CD4-positive, alpha-beta T cell treated with Interleukin-15 for 1 hour (primary cell): ENCODE measurements at regions not wholly inside any gene's neighbourhood (a gene's known extent, or its start where the extent isn't known, plus 50 kb on each side); places are given as distances from the start of the nearest gene placed in this dataset.
"Not testable (repeated sequence)": the region's sequence is repeated elsewhere in the genome, so short reads cannot be mapped to it uniquely, and the experiment has no call there.

Experiments used
- DNase-seq: peaks from one replicate; pipeline ENCODE4 v3.0.0-alpha.2; 2020

GRCh38 chr6:103113416-103113815 is 1719.9 kb downstream of the GRIK2 start:
- no peak for DNase-seq

DNA sequence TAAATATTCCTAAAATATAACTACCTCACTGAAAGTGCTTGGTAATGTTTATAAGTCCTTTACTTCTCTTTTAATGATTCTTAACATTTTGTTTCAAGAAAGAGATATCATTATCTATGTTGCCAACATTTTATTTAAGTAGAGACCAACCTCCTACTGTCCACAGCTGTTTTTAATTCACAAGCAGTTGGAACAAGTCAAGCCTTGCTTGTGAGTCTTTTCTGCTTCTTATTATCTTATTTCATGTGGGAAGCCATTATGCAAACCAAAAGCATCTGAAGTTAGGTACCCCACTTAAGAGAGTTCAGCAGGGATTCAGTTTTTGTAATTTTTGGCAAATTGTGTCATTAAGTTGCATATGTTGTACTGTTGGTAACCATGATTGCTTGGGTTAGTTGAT is 1714.5 kb downstream of the GRIK2 start:
- DNase-seq: no peak

DNA sequence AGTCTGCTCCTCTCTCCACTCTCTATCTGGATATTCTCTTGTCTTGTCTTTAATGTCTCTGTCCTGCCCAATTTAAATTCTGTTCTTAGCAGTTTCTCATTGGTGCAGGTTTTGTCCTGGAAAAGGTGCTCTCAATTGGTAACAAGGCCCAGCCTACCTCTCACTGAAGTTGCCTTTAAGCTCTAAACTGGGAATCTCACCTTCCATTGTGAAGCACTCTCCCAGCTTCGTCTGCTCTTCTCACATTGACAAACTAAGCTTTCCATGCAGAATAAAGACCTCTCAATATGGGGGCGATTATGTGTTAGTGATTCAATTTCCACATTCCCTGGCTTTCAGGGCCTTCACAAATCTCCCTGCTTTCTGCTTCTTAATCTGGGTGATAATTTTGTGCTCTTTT is 1712.2 kb downstream of the GRIK2 start:
- DNase-seq: no peak

GRCh38 chr6:103101267-103101666 is 1707.8 kb downstream of the GRIK2 start:
- no peak for DNase-seq

GRCh38 chr6:103092414-103092813 is 1698.9 kb downstream of the GRIK2 start:
- DNase-seq: not testable (repeated sequence)

GRCh38 chr6:103085801-103086200 is 1692.3 kb downstream of the GRIK2 start:
- no peak for DNase-seq

- no peak for DNase-seq
Observed at GRCh38 chr6:103081876-103082630, 1688.5 kb downstream of the GRIK2 start.

- no peak for DNase-seq
Observed at GRCh38 chr6:103081126-103081525, 1687.6 kb downstream of the GRIK2 start.

- no peak for DNase-seq
Observed at GRCh38 chr6:103080497-103080896, 1687.0 kb downstream of the GRIK2 start.

DNA sequence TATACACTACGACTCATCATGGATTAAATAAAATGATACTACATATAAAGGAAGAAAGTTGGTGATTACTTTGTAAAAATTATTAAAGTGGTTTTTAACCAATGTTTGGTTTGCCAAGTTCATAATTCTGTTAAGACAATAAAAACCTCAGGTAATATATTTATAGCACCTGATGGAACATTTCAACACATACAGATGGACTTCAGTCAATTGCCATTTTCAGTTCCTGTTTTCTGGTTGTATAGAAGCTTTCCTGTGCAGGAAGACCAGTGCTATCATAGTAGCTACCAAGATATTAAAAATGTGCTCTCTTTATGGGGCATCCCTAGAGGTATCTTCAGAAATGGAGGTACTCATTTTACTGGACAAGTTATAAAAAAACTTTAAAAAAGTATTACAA is 1686.4 kb downstream of the GRIK2 start:
- no peak for DNase-seq

GRCh38 chr6:103062136-103062535 is 1668.6 kb downstream of the GRIK2 start:
- DNase-seq: no peak

DNA sequence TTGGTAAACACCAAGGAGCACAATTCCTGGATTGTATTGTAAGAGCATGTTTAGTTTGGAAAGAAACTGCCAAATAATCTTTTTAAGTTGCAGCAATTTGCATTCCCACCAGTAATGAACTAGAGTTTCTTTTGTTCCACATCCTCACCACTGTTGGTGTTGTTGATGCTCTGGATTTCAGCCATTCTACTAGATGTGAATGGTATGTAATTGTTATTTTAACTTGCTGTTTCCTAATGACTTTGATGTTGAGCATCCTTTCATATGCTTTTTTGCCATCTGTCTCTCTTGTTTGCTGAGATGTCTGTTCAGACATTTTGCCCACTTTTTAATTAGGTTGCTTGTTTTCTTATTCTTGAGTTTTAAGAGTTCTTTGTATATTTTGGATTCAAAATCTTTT is 1654.1 kb downstream of the GRIK2 start:
- no peak for DNase-seq

DNA sequence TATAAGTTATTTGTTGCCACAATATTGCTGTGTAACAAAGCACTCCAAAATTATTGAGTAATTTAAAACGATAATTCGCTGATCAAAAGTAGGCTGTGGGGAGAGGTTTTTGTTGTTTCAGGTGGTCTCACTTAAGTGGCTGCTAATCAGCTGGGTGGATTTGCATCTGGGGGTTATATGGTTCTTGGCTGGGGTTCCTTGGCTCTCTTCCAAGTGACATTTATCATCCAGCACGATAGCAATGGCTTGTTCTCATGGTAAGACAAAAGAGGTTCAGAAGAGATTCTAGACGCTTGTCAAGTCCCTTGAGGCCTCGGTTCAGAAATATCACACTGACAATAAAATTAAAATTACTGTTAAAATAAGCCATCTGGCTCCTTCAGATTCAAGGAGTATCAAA is 1648.8 kb downstream of the GRIK2 start:
- DNase-seq: no peak

DNA sequence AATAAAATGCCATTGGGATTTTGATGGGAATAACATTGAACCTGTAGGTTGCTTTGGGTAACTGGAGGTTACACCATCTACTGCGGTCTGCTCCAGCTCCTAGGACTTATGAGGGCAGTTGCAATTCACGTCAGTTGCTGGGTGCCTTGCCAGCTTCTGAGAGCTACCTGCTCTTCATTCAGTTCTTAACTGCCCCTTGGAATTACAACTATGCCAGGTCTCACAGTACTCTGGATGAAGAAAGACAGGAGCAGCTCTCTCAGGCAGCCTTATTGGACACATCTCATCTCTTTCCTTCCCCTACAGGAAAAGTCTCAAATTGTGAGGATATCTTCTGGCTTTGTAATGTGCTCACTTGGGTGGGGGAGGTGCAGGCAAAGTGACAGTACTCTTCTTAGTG is 1643.3 kb downstream of the GRIK2 start:
- DNase-seq: no peak

GRCh38 chr6:103027271-103027931 is 1633.9 kb downstream of the GRIK2 start:
- no peak for DNase-seq

DNA sequence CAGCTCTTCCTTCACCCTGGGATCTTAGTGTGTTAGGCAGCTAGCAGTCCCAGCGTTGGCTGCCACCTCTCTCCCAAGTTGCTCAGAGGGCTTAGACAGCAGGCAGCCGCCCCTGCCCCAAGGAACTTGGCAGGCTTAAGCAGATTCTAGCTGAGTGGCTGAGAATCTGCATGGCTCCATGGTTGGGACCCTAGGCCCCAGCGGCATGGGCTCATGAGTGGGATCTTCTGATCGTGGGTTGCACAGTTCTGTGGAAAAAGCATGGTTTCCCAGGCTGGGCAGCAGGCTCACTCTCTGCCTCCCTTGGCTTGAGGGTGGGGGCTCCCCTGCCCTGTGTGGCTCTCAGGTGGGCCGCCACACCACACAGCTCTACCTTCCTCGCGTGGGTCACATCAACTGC is 1624.9 kb downstream of the GRIK2 start:
- DNase-seq: no peak

GRCh38 chr6:103017878-103018277 is 1624.4 kb downstream of the GRIK2 start:
- DNase-seq: no peak

- no peak for DNase-seq
Observed at GRCh38 chr6:103011605-103012004, 1618.1 kb downstream of the GRIK2 start.

- DNase-seq: no peak
Observed at GRCh38 chr6:103002282-103002681, 1608.8 kb downstream of the GRIK2 start.

- no peak for DNase-seq
Observed at GRCh38 chr6:103001724-103002123, 1608.2 kb downstream of the GRIK2 start.

- no peak for DNase-seq
Observed at GRCh38 chr6:103000688-103001087, 1607.2 kb downstream of the GRIK2 start.

- DNase-seq: no peak
Observed at GRCh38 chr6:102995491-102995890, 1602.0 kb downstream of the GRIK2 start.

DNA sequence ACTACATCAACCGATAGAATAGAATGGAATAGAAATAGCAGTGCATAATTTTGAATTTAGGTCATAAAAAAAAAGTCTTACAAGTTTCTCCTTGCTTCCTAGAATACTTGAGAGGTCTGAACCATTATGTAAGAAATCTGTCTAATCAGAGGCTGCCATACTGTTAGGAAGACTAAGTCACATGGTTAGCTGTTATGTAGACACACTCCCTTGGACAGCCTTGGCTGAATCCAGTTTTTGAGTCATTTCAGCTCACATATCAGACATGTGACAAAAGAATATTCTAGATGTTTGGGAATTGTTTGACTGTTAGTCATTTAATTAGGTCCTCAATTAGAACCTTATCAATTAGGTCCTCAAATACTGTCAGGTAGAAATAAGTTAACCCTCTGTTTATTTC is 1601.4 kb downstream of the GRIK2 start:
- DNase-seq: no peak

GRCh38 chr6:102986086-102986485 is 1592.6 kb downstream of the GRIK2 start:
- DNase-seq: no peak

DNA sequence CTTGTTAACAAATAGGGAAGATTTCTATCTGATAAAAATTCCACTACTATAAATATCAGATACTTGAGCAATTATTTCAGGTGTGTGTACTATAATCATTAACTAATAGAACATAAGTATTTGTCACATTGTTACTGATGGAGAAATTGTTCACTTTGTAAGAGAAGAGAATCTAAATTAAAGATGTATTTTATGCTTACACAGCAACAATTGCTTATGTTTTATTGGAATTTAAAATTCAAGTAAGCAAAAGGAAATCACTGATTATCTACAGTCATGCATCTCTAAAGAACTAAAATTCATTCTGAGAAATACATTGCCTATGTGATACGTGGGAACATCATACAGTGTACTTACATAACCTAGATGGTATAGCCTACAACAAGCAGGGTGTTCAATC is 1590.8 kb downstream of the GRIK2 start:
- no peak for DNase-seq
